B cell (primary cell): ENCODE measurements at regions not wholly inside any gene's neighbourhood (a gene's known extent, or its start where the extent isn't known, plus 50 kb on each side); places are given as distances from the start of the nearest gene placed in this dataset.

ENCODE experiments used
- ATAC-seq: fragments of 200-7000 bp; cut with Tn5 transposase; one replicate; pipeline ENCODE4 v1.10.0; 2021; ENCODE audit warnings: low read depth, mild to moderate bottlenecking, moderate number of reproducible peaks, moderate library complexity
- CTCF ChIA-PET: fragments of 350-600 bp; sonication (Branson Sonifier 250); formaldehyde crosslinking; loops from one replicate; lab custom pipeline; 2021; ENCODE audit warnings: antibody characterized with exemption, inconsistent platforms; lab: Charles Lee
- POLR2A ChIA-PET: fragments of 350-600 bp; sonication (Branson Sonifier 250); formaldehyde crosslinking; loops from one replicate; lab custom pipeline; 2021; ENCODE audit warnings: antibody characterized with exemption; lab: Charles Lee
- DNase-seq: peaks from one replicate; pipeline ENCODE4 v3.0.0; 2013
- H2AFZ ChIP-seq: 2 replicates; pipeline ENCODE4 v1.6.1; 2012; ENCODE audit warnings: mild to moderate bottlenecking, low read depth, low read length; ENCODE audit not compliant: insufficient read depth, poor library complexity, severe bottlenecking
- H3K27ac ChIP-seq, 2 donors: 1 replicate in 1 of 2; 2 replicates in 1 of 2; pipeline ENCODE4 v1.5.1; 2012 to 2013; ENCODE audit warnings: low read length in 2 of 2, mild to moderate bottlenecking in 2 of 2, moderate library complexity in 1 of 2
- H3K27me3 ChIP-seq, 4 experiments: fragments of 200-600 bp in 1 of 4; sonication (generic) in 1 of 4; replicated peaks in 1 of 4; 1 replicate in 2 of 4; 2 replicates in 2 of 4; pipeline versions ENCODE4 v1.6.1 to v1.7.0; 2013 to 2016; ENCODE audit warnings: low read length in 3 of 4, mild to moderate bottlenecking in 2 of 4, mixed read lengths in 1 of 4, moderate library complexity in 1 of 4; ENCODE audit not compliant: insufficient read depth in 4 of 4, control insufficient read depth in 3 of 4; ENCODE audit errors: control extremely low read depth in 1 of 4
- H3K36me3 ChIP-seq, 2 experiments: replicated peaks in 1 of 2; 1 replicate in 1 of 2; 2 replicates in 1 of 2; pipeline versions ENCODE4 v1.6.1 to v1.7.1; 2013; ENCODE audit warnings: low read length in 1 of 2; ENCODE audit not compliant: insufficient read depth in 2 of 2, control insufficient read depth in 1 of 2; ENCODE audit errors: control extremely low read depth in 1 of 2, extremely low read depth in 1 of 2
- H3K4me1 ChIP-seq, 2 donors: fragments of 200-600 bp in 1 of 2; sonication (generic) in 1 of 2; 1 replicate in 1 of 2; 2 replicates in 1 of 2; pipeline versions ENCODE4 v1.5.1 to v1.6.1; 2013 to 2017; ENCODE audit warnings: low read length in 2 of 2; ENCODE audit not compliant: control insufficient read depth in 2 of 2, insufficient read depth in 2 of 2
- H3K4me2 ChIP-seq: replicated peaks from 2 replicates; pipeline ENCODE3; 2012; ENCODE audit warnings: mild to moderate bottlenecking, low read depth, low read length; ENCODE audit not compliant: poor library complexity, severe bottlenecking
- H3K4me3 ChIP-seq, 5 experiments: fragments of 200-600 bp in 1 of 5; sonication (generic) in 1 of 5; 1 replicate in 3 of 5; 2 replicates in 2 of 5; pipeline versions ENCODE4 v1.5.1 to v1.7.0; 2011 to 2016; ENCODE audit warnings: low read length in 4 of 5, mild to moderate bottlenecking in 4 of 5, low read depth in 2 of 5, control low read depth in 1 of 5, moderate library complexity in 1 of 5; ENCODE audit not compliant: insufficient read depth in 1 of 5; ENCODE audit errors: control extremely low read depth in 1 of 5, extremely low read depth in 1 of 5
- H3K79me2 ChIP-seq: fragments of 200-600 bp; sonication (generic); one replicate; pipeline ENCODE4 v1.6.0; 2016; ENCODE audit warnings: low read length; ENCODE audit not compliant: control insufficient read depth, insufficient read depth
- H3K9ac ChIP-seq: fragments of 200-600 bp; sonication (generic); 2 replicates; pipeline ENCODE4 v1.6.1; 2017; ENCODE audit warnings: mild to moderate bottlenecking, low read length, moderate library complexity
- H3K9me3 ChIP-seq, 3 donors: one replicate each; pipeline versions ENCODE4 v1.6.1 to v1.7.1; 2013; ENCODE audit warnings: low read length in 2 of 3; ENCODE audit not compliant: control insufficient read depth in 2 of 3, insufficient read depth in 1 of 3; ENCODE audit errors: control extremely low read depth in 1 of 3
- H4K20me1 ChIP-seq: 2 replicates; pipeline ENCODE4 v1.6.0; 2012; ENCODE audit warnings: mild to moderate bottlenecking, low read length; ENCODE audit not compliant: insufficient read depth, control insufficient read depth, poor library complexity, severe bottlenecking
- H3K27ac Mint-ChIP-seq: one replicate; pipeline ENCODE4 v1.8.0; 2021; ENCODE audit warnings: mixed read lengths
- H3K27me3 Mint-ChIP-seq: one replicate; pipeline ENCODE4 v1.8.0; 2021; ENCODE audit warnings: mixed read lengths
- H3K4me1 Mint-ChIP-seq: one replicate; pipeline ENCODE4 v1.8.0; 2021; ENCODE audit warnings: mixed read lengths
- H3K4me3 Mint-ChIP-seq: one replicate; pipeline ENCODE4 v1.8.0; 2021; ENCODE audit warnings: mixed read lengths
- H3K9me3 Mint-ChIP-seq: one replicate; pipeline ENCODE4 v1.8.0; 2022; ENCODE audit warnings: mixed read lengths; ENCODE audit not compliant: insufficient read depth
- CTCF ChIP-seq: fragments of 200-600 bp; IDR thresholded peaks from one replicate; pipeline ENCODE4 v1.8.0; 2022; ENCODE audit warnings: antibody characterized with exemption, mild to moderate bottlenecking
- EZH2 ChIP-seq: IDR thresholded peaks from 2 replicates; pipeline ENCODE4 v1.6.1; 2012; ENCODE audit warnings: borderline replicate concordance, low read depth, mild to moderate bottlenecking, moderate library complexity, low read length; ENCODE audit not compliant: insufficient read depth, poor library complexity, severe bottlenecking
- WGBS: methylation state at CpG from one replicate; pipeline ENCODE4 v1.1.5; 2013; ENCODE audit warnings: missing lambda C conversion rate; ENCODE audit not compliant: insufficient coverage; 5-methylcytosine and 5-hydroxymethylcytosine counted together
- intact Hi-C: fragments of 100-400 bp; cut with micrococcal nuclease; formaldehyde crosslinking; loops from one replicate; pipeline ENCODE4 v1.10.0; 2022

DNA sequence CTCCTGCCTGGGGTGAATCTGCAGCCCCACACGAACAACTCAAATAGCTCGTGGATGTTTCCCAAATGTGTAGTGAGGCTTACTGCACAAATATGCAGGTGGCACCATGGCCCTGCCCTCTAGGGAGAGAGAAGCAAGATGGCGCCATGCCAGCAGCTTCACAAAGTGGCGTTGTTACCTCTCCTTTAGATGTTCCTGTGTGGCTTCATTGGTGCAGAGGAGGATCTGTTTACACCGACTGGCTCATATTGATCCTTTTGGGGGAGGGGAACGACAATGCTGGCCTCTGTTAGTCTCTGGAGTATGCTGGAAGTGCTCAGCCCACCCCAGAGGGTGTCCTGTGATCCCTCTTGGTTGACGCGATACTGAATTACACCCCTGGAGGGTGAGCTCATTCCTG lies 99.5 kb upstream of the GATA6 start:
- WGBS: 96% methylated on average over 6 of the region's 8 CpGs

GRCh38 chr18:22073411-22073810 lies 96.0 kb upstream of the GATA6 start:
- H3K4me2 ChIP-seq: no peak overlapping the region
- intact Hi-C loops: no loop called here
- no peak overlapping the region for H3K4me3 ChIP-seq
- ATAC-seq: no peak
- CTCF ChIA-PET: no interaction called here
- Mint-ChIP-seq H3K4me1 (no peaks in the 10 kb centered on the region), H3K4me3 (no peak overlapping the region), H3K27me3 (no peaks in the 10 kb centered on the region), H3K27ac (no peak overlapping the region), H3K9me3 (no peaks in the 10 kb centered on the region)
- no peak for DNase-seq
- H3K27me3 ChIP-seq: no peaks in the 10 kb centered on the region
- H4K20me1 ChIP-seq: no peaks in the 10 kb centered on the region
- no peak overlapping the region for H3K9ac ChIP-seq
- no peak overlapping the region for H3K27ac ChIP-seq
- 73% methylated on average over 2 of the region's 5 CpGs for WGBS
- H2AFZ ChIP-seq: no peak overlapping the region
- no peaks in the 10 kb centered on the region for H3K79me2 ChIP-seq
- H3K36me3 ChIP-seq: no peaks in the 10 kb centered on the region
- H3K9me3 ChIP-seq: peaks cover 0 to 5% (median 0%) of the 10 kb centered on the region in 3 donors
- no peak for TF ChIP-seq CTCF
- no peak for TF ChIP-seq EZH2
- POLR2A ChIA-PET: no interaction called here
- H3K4me1 ChIP-seq: no peaks in the 10 kb centered on the region

More for the DNA sequence above, 99.5 kb upstream of the GATA6 start:
- no peak overlapping the region for H3K4me2 ChIP-seq
- intact Hi-C loops: no loop called here
- H3K36me3 ChIP-seq: no peaks in the 10 kb centered on the region
- H3K4me3 ChIP-seq: no peak overlapping the region
- POLR2A ChIA-PET: no interaction called here
- CTCF ChIA-PET: no interaction called here
- no peak overlapping the region for H3K9ac ChIP-seq
- no peaks in the 10 kb centered on the region for H3K27me3 Mint-ChIP-seq
- no peaks in the 10 kb centered on the region for H3K4me1 Mint-ChIP-seq
- no peaks in the 10 kb centered on the region for H3K4me1 ChIP-seq
- no peak overlapping the region for H2AFZ ChIP-seq
- no peaks in the 10 kb centered on the region for H3K9me3 Mint-ChIP-seq
- H3K27me3 ChIP-seq: peaks cover 0 to 2% (median 0%) of the 10 kb centered on the region in 4 experiments
- H4K20me1 ChIP-seq: no peaks in the 10 kb centered on the region
- no peak overlapping the region for H3K4me3 Mint-ChIP-seq
- TF ChIP-seq CTCF: no peak
- no peak for TF ChIP-seq EZH2
- H3K27ac ChIP-seq: no peak overlapping the region
- H3K27ac Mint-ChIP-seq: no peak overlapping the region
- peaks cover 0 to 7% (median 0%) of the 10 kb centered on the region in 3 donors for H3K9me3 ChIP-seq
- ATAC-seq (no peak), DNase-seq (no peak)
- no peaks in the 10 kb centered on the region for H3K79me2 ChIP-seq
